ENCODE measurements at regions not wholly inside any gene's neighbourhood (a gene's known extent, or its start where the extent isn't known, plus 50 kb on each side); places are given as distances from the start of the nearest gene placed in this dataset.

GRCh38 chr4:156593464-156593863, 378.1 kb downstream of the PDGFC start:
- DNase-seq: no peak

- DNase-seq: no peak
Measured at GRCh38 chr4:156591679-156592078, 379.9 kb downstream of the PDGFC start.

GRCh38 chr4:156584100-156584499, 387.5 kb downstream of the PDGFC start:
- DNase-seq: no peak

GRCh38 chr4:156583265-156583664, 388.3 kb downstream of the PDGFC start:
- no peak for DNase-seq

GRCh38 chr4:156581282-156582063, 390.1 kb downstream of the PDGFC start:
- DNase-seq: no peak

GRCh38 chr4:156578713-156579112, 392.9 kb downstream of the PDGFC start:
- no peak for DNase-seq

GRCh38 chr4:156578005-156578404, 393.6 kb downstream of the PDGFC start:
- DNase-seq: no peak

GRCh38 chr4:156576946-156577345, 394.7 kb downstream of the PDGFC start:
- no peak for DNase-seq

- DNase-seq: no peak
Measured at GRCh38 chr4:156575430-156576073, 396.0 kb downstream of the PDGFC start.

GRCh38 chr4:156571146-156571545, 400.5 kb downstream of the PDGFC start:
- no peak for DNase-seq

GRCh38 chr4:156569535-156569934, 402.1 kb downstream of the PDGFC start:
- no peak for DNase-seq

- DNase-seq: no peak
Measured at GRCh38 chr4:156568484-156568883, 403.1 kb downstream of the PDGFC start.

GRCh38 chr4:156568041-156568440, 403.6 kb downstream of the PDGFC start:
- no peak for DNase-seq

GRCh38 chr4:156560701-156561100, 410.9 kb downstream of the PDGFC start:
- DNase-seq: no peak

- DNase-seq: no peak
Measured at GRCh38 chr4:156559346-156559745, 412.3 kb downstream of the PDGFC start.

- no peak for DNase-seq
Measured at GRCh38 chr4:156558373-156559025, 413.1 kb downstream of the PDGFC start.

- DNase-seq: no peak
Measured at GRCh38 chr4:156557920-156558319, 413.7 kb downstream of the PDGFC start.

- no peak for DNase-seq
Measured at GRCh38 chr4:156556336-156556735, 415.3 kb downstream of the PDGFC start.

GRCh38 chr4:156553659-156554058, 417.9 kb downstream of the PDGFC start:
- peak in 1 of 2 experiments; percentile 2 for DNase-seq

- no peak for DNase-seq
Measured at GRCh38 chr4:156547891-156548290, 423.7 kb downstream of the PDGFC start.

GRCh38 chr4:156547439-156547838, 424.2 kb downstream of the PDGFC start:
- no peak for DNase-seq

- no peak for DNase-seq
Measured at GRCh38 chr4:156545003-156545785, 426.4 kb downstream of the PDGFC start.

GRCh38 chr4:156539376-156539775, 432.2 kb downstream of the PDGFC start:
- no peak for DNase-seq

Measured in AML-193 (cell line).